ENCODE measurements at regions not wholly inside any gene's neighbourhood (a gene's known extent, or its start where the extent isn't known, plus 50 kb on each side); places are given as distances from the start of the nearest gene placed in this dataset.

- no peak for TF ChIP-seq CTCF (IDR thresholded peaks at IDR 0.05; ENCODE audit: extremely low read depth, insufficient read depth, missing control alignments)
- in situ Hi-C loops (cut with MboI; ENCODE audit: low pct_unique_long_range_greater_than_20kb, low sequenced_read_pairs, unreplicated experiment): no loop called here
- DNase-seq (ENCODE audit: low spot score): no peak
Observed at GRCh38 chr14:58944968-58945356, 243.5 kb upstream of the DAAM1 start.

- in situ Hi-C loops (cut with MboI; ENCODE audit: low pct_unique_long_range_greater_than_20kb, low sequenced_read_pairs, unreplicated experiment): no loop called here
- DNase-seq (ENCODE audit: low spot score): no peak
- TF ChIP-seq CTCF (IDR thresholded peaks at IDR 0.05; ENCODE audit: extremely low read depth, insufficient read depth, missing control alignments): no peak
Observed at GRCh38 chr14:58946431-58946830, 242.0 kb upstream of the DAAM1 start.

- no peak for DNase-seq (ENCODE audit: low spot score)
- no peak for TF ChIP-seq CTCF (IDR thresholded peaks at IDR 0.05; ENCODE audit: extremely low read depth, insufficient read depth, missing control alignments)
- in situ Hi-C loops (cut with MboI; ENCODE audit: low pct_unique_long_range_greater_than_20kb, low sequenced_read_pairs, unreplicated experiment): no loop called here
Observed at GRCh38 chr14:58947156-58947555, 241.3 kb upstream of the DAAM1 start.

- no peak for TF ChIP-seq CTCF (IDR thresholded peaks at IDR 0.05; ENCODE audit: extremely low read depth, insufficient read depth, missing control alignments)
- in situ Hi-C loops (cut with MboI; ENCODE audit: low pct_unique_long_range_greater_than_20kb, low sequenced_read_pairs, unreplicated experiment): no loop called here
- DNase-seq (ENCODE audit: low spot score): no peak
Observed at GRCh38 chr14:58947814-58948445, 240.5 kb upstream of the DAAM1 start.

GRCh38 chr14:58950555-58950954 lies 237.9 kb upstream of the DAAM1 start:
- in situ Hi-C loops (cut with MboI; ENCODE audit: low pct_unique_long_range_greater_than_20kb, low sequenced_read_pairs, unreplicated experiment): no loop called here
- no peak for TF ChIP-seq CTCF (IDR thresholded peaks at IDR 0.05; ENCODE audit: extremely low read depth, insufficient read depth, missing control alignments)
- no peak for DNase-seq (ENCODE audit: low spot score)

GRCh38 chr14:58951143-58951542 lies 237.3 kb upstream of the DAAM1 start:
- in situ Hi-C loops (cut with MboI; ENCODE audit: low pct_unique_long_range_greater_than_20kb, low sequenced_read_pairs, unreplicated experiment): no loop called here
- TF ChIP-seq CTCF (IDR thresholded peaks at IDR 0.05; ENCODE audit: extremely low read depth, insufficient read depth, missing control alignments): no peak
- DNase-seq (ENCODE audit: low spot score): no peak

GRCh38 chr14:58954052-58954451 lies 234.4 kb upstream of the DAAM1 start:
- in situ Hi-C loops (cut with MboI; ENCODE audit: low pct_unique_long_range_greater_than_20kb, low sequenced_read_pairs, unreplicated experiment): no loop called here
- TF ChIP-seq CTCF (IDR thresholded peaks at IDR 0.05; ENCODE audit: extremely low read depth, insufficient read depth, missing control alignments): no peak
- no peak for DNase-seq (ENCODE audit: low spot score)

Data from GM13977 (cell line).